H9 (cell line): ENCODE measurements at regions not wholly inside any gene's neighbourhood (a gene's known extent, or its start where the extent isn't known, plus 50 kb on each side); places are given as distances from the start of the nearest gene placed in this dataset.

ENCODE experiments used
- DNase-seq: peaks from one replicate; pipeline ENCODE4 v3.0.0-alpha.2; 2017
- H2AFZ ChIP-seq: one replicate; pipeline ENCODE4 v1.6.1; 2013; ENCODE audit warnings: mild to moderate bottlenecking, low read length, control low read depth, moderate library complexity
- H2AK5ac ChIP-seq: 2 replicates; pipeline ENCODE4 v1.6.1; 2013; ENCODE audit warnings: low read length, control low read depth, mixed read lengths; ENCODE audit not compliant: insufficient read length
- H2BK120ac ChIP-seq: one replicate; pipeline ENCODE4 v1.6.1; 2013; ENCODE audit warnings: low read depth, mild to moderate bottlenecking, low read length, control low read depth, inconsistent platforms; ENCODE audit not compliant: poor library complexity, severe bottlenecking
- H2BK12ac ChIP-seq: 2 replicates; pipeline ENCODE4 v1.6.1; 2013; ENCODE audit warnings: low read length, control low read depth, mixed read lengths, low read depth; ENCODE audit not compliant: insufficient read length
- H2BK15ac ChIP-seq: 2 replicates; pipeline ENCODE4 v1.6.1; 2013; ENCODE audit warnings: low read depth, low read length, control low read depth
- H2BK20ac ChIP-seq: one replicate; pipeline ENCODE4 v1.6.1; 2013; ENCODE audit warnings: low read depth, mild to moderate bottlenecking, low read length, control low read depth, inconsistent platforms; ENCODE audit not compliant: poor library complexity, severe bottlenecking
- H2BK5ac ChIP-seq: 2 replicates; pipeline ENCODE4 v1.6.1; 2013; ENCODE audit warnings: low read length, control low read depth, mixed read lengths; ENCODE audit not compliant: insufficient read length
- H3K14ac ChIP-seq: 2 replicates; pipeline ENCODE4 v1.6.1; 2013; ENCODE audit warnings: low read length, control low read depth; ENCODE audit not compliant: insufficient read depth
- H3K18ac ChIP-seq: 2 replicates; pipeline ENCODE4 v1.6.1; 2013; ENCODE audit warnings: low read depth, mild to moderate bottlenecking, mixed read lengths, low read length, control low read depth; ENCODE audit not compliant: insufficient read length
- H3K23ac ChIP-seq: 2 replicates; pipeline ENCODE4 v1.6.1; 2013; ENCODE audit warnings: low read length, control low read depth, mixed read lengths, low read depth; ENCODE audit not compliant: insufficient read length
- H3K23me2 ChIP-seq: 2 replicates; pipeline ENCODE4 v1.6.1; 2013; ENCODE audit warnings: low read depth, mild to moderate bottlenecking, mixed read lengths, low read length, control low read depth; ENCODE audit not compliant: insufficient read length, poor library complexity, severe bottlenecking
- H3K27ac ChIP-seq: 2 replicates; pipeline ENCODE4 v1.5.1; 2013; ENCODE audit warnings: low read length, control low read depth, mixed read lengths, low read depth; ENCODE audit not compliant: insufficient read length
- H3K27me3 ChIP-seq: 2 replicates; pipeline ENCODE4 v1.6.1; 2013; ENCODE audit warnings: low read length, control low read depth, inconsistent platforms; ENCODE audit not compliant: insufficient read depth
- H3K4ac ChIP-seq: 2 replicates; pipeline ENCODE4 v1.6.1; 2013; ENCODE audit warnings: low read depth, mild to moderate bottlenecking, control low read depth, inconsistent platforms, low read length, moderate library complexity
- H3K4me1 ChIP-seq: 2 replicates; pipeline ENCODE4 v1.6.1; 2013; ENCODE audit warnings: low read length, control low read depth, inconsistent platforms; ENCODE audit not compliant: insufficient read depth
- H3K4me2 ChIP-seq: 2 replicates; pipeline ENCODE4 v1.6.1; 2013; ENCODE audit warnings: low read length, control low read depth, mixed read lengths; ENCODE audit not compliant: insufficient read length, insufficient read depth
- H3K56ac ChIP-seq: 2 replicates; pipeline ENCODE4 v1.6.1; 2013; ENCODE audit warnings: low read depth, mild to moderate bottlenecking, mixed read lengths, low read length, control low read depth; ENCODE audit not compliant: insufficient read length
- H3K79me1 ChIP-seq: 2 replicates; pipeline ENCODE4 v1.6.1; 2013; ENCODE audit warnings: low read depth, mild to moderate bottlenecking, moderate library complexity, low read length, control low read depth, inconsistent platforms; ENCODE audit not compliant: insufficient read depth, poor library complexity, severe bottlenecking
- H3K79me2 ChIP-seq: 2 replicates; pipeline ENCODE4 v1.6.1; 2013; ENCODE audit warnings: low read length, control low read depth, inconsistent platforms; ENCODE audit not compliant: insufficient read depth
- H3K9ac ChIP-seq: 2 replicates; pipeline ENCODE4 v1.6.1; 2013; ENCODE audit warnings: low read length, control low read depth, mixed read lengths; ENCODE audit not compliant: insufficient read length; ENCODE audit errors: extremely low read depth
- H3K9me3 ChIP-seq: one replicate; pipeline ENCODE4 v1.6.1; 2013; ENCODE audit warnings: low read depth, low read length, inconsistent platforms; ENCODE audit not compliant: control insufficient read depth
- H3T11ph ChIP-seq: one replicate; pipeline ENCODE4 v1.6.1; 2013; ENCODE audit warnings: mild to moderate bottlenecking, low read length, control low read depth, inconsistent platforms
- H4K20me1 ChIP-seq: one replicate; pipeline ENCODE4 v1.6.1; 2013; ENCODE audit not compliant: control insufficient read depth, insufficient read length, insufficient read depth
- H4K5ac ChIP-seq: 2 replicates; pipeline ENCODE4 v1.6.1; 2013; ENCODE audit warnings: low read depth, mild to moderate bottlenecking, mixed read lengths, low read length, control low read depth; ENCODE audit not compliant: insufficient read length
- H4K8ac ChIP-seq: replicated peaks from 2 replicates; pipeline ENCODE4 v1.6.1; 2013; ENCODE audit warnings: low read length, control low read depth, mixed read lengths, low read depth; ENCODE audit not compliant: insufficient read length
- H4K91ac ChIP-seq: 2 replicates; pipeline ENCODE4 v1.6.1; 2013; ENCODE audit warnings: low read depth, mild to moderate bottlenecking, moderate library complexity, mixed read lengths, low read length, control low read depth; ENCODE audit not compliant: insufficient read length
- H3K27ac Mint-ChIP-seq, 3 experiments: 2 replicates in 2 of 3; 3 replicates in 1 of 3; pipeline ENCODE4 v1.8.0; 2020 to 2021; ENCODE audit warnings: mixed read lengths in 3 of 3, mild to moderate bottlenecking in 1 of 3, moderate library complexity in 1 of 3
- H3K27me3 Mint-ChIP-seq: 2 replicates; pipeline ENCODE4 v1.8.0; 2021; ENCODE audit warnings: low read depth, mild to moderate bottlenecking, moderate library complexity, mixed read lengths
- H3K36me3 Mint-ChIP-seq, 3 experiments: 2 replicates in 2 of 3; 3 replicates in 1 of 3; pipeline ENCODE4 v1.8.0; 2020 to 2021; ENCODE audit warnings: low read depth in 3 of 3, mixed read lengths in 3 of 3; ENCODE audit not compliant: insufficient read depth in 1 of 3
- H3K4me1 Mint-ChIP-seq, 2 experiments: 2 replicates each; pipeline ENCODE4 v1.8.0; 2020; ENCODE audit warnings: mixed read lengths in 2 of 2
- H3K4me3 Mint-ChIP-seq, 2 experiments: 2 replicates in 1 of 2; 3 replicates in 1 of 2; pipeline ENCODE4 v1.8.0; 2020 to 2021; ENCODE audit warnings: mild to moderate bottlenecking in 2 of 2, mixed read lengths in 2 of 2, moderate library complexity in 1 of 2
- H3K9me3 Mint-ChIP-seq, 2 experiments: 2 replicates in 1 of 2; 3 replicates in 1 of 2; pipeline ENCODE4 v1.8.0; 2020; ENCODE audit warnings: mild to moderate bottlenecking in 2 of 2, mixed read lengths in 2 of 2, moderate library complexity in 1 of 2
- WGBS: extraction: QIAGEN DNeasy Blood & Tissue Kit; methylation state at CpG from one replicate; pipeline ENCODE4 v1.1.7; 2013; ENCODE audit warnings: missing lambda C conversion rate, low lambda C conversion rate, mixed read lengths; ENCODE audit not compliant: insufficient read length; ENCODE audit errors: extremely low coverage; 5-methylcytosine and 5-hydroxymethylcytosine counted together
- TF ChIP-seq, protein P1 (sequence below): fragments of 200-600 bp; sonication (generic); conservative IDR thresholded peaks from 3 replicates; pipeline ENCODE4 v1.8.0; 2021; ENCODE audit warnings: antibody characterized with exemption, mild to moderate bottlenecking

- no peak overlapping the region for H2BK120ac ChIP-seq
- H4K5ac ChIP-seq = no peak overlapping the region
- no peak overlapping the region for H3K56ac ChIP-seq
- no peak for DNase-seq
- no peaks in the 10 kb centered on the region for H3K27me3 ChIP-seq
- H4K91ac ChIP-seq = no peak overlapping the region
- H3K23ac ChIP-seq = no peak overlapping the region
- H2BK5ac ChIP-seq = no peak overlapping the region
- Mint-ChIP-seq H3K9me3 (peaks cover 0 to 3% of the 10 kb centered on the region in 2 experiments; a peak in 1 of 5 replicates), H3K27me3 (no peaks in the 10 kb centered on the region), H3K36me3 (0 out of 7 replicates have a peak, but pooled peaks cover 0 to 2% (median 0%) of the 10 kb centered on the region in 3 experiments), H3K4me3 (no peak overlapping the region), H3K27ac (no peak overlapping the region), H3K4me1 (peaks cover 7% of the 10 kb centered on the region in 2 experiments)
- H2BK12ac ChIP-seq = no peak overlapping the region
- H3K23me2 ChIP-seq = no peaks in the 10 kb centered on the region
- H3K4ac ChIP-seq = no peak overlapping the region
- H3K27ac ChIP-seq = no peak overlapping the region
- TF ChIP-seq, protein P1, sequence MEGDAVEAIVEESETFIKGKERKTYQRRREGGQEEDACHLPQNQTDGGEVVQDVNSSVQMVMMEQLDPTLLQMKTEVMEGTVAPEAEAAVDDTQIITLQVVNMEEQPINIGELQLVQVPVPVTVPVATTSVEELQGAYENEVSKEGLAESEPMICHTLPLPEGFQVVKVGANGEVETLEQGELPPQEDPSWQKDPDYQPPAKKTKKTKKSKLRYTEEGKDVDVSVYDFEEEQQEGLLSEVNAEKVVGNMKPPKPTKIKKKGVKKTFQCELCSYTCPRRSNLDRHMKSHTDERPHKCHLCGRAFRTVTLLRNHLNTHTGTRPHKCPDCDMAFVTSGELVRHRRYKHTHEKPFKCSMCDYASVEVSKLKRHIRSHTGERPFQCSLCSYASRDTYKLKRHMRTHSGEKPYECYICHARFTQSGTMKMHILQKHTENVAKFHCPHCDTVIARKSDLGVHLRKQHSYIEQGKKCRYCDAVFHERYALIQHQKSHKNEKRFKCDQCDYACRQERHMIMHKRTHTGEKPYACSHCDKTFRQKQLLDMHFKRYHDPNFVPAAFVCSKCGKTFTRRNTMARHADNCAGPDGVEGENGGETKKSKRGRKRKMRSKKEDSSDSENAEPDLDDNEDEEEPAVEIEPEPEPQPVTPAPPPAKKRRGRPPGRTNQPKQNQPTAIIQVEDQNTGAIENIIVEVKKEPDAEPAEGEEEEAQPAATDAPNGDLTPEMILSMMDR = no peak
- H2BK20ac ChIP-seq = no peak overlapping the region
- WGBS = no CpG with 5 or more reads among the region's 10 CpGs
- H2BK15ac ChIP-seq = no peak overlapping the region
- H2AK5ac ChIP-seq = no peak overlapping the region
- H3K79me1 ChIP-seq = no peaks in the 10 kb centered on the region
- no peaks in the 10 kb centered on the region for H3K79me2 ChIP-seq
- H4K8ac ChIP-seq = no peak overlapping the region
- H3K14ac ChIP-seq = no peak overlapping the region
- H3K9me3 ChIP-seq = no peaks in the 10 kb centered on the region
- no peak overlapping the region for H3K4me2 ChIP-seq
- H2AFZ ChIP-seq = no peak overlapping the region
- no peaks in the 10 kb centered on the region for H4K20me1 ChIP-seq
- no peak overlapping the region for H3K18ac ChIP-seq
- H3K9ac ChIP-seq = no peak overlapping the region
- H3T11ph ChIP-seq = no peak overlapping the region
- peaks cover 2% of the 10 kb centered on the region for H3K4me1 ChIP-seq
These were observed 150.6 kb upstream of the PLD5 start for GRCh38 chr1:242674951-242675645.
